ENCODE measurements at regions not wholly inside any gene's neighbourhood (a gene's known extent, or its start where the extent isn't known, plus 50 kb on each side); places are given as distances from the start of the nearest gene placed in this dataset.
"Not testable (repeated sequence)": the region's sequence is repeated elsewhere in the genome, so short reads cannot be mapped to it uniquely, and the experiment has no call there.

DNA sequence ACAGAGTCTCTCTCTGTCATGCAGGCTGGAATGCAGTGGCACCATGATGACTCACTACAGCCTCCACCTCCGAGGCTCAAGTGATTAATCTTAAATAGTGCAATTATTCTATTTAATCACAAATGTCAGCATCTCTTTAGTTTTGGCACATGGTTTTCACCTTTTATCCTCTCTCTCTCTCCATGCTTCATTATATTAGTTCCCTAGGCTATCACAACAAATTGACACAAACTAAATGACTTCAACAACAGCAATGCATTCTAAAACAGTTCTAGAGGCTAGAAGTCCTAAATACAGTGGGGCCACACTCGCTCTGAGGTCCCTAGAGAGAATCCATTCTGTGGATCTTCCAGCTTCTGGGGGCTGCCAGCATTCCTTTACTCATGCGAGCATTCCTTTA lies 178.2 kb upstream of the ZNG1F start:
- TF ChIP-seq EZH2 (IDR thresholded peaks at IDR 0.05; ENCODE audit: insufficient read depth, low read length) = not testable (repeated sequence)
- TF ChIP-seq, protein P1, sequence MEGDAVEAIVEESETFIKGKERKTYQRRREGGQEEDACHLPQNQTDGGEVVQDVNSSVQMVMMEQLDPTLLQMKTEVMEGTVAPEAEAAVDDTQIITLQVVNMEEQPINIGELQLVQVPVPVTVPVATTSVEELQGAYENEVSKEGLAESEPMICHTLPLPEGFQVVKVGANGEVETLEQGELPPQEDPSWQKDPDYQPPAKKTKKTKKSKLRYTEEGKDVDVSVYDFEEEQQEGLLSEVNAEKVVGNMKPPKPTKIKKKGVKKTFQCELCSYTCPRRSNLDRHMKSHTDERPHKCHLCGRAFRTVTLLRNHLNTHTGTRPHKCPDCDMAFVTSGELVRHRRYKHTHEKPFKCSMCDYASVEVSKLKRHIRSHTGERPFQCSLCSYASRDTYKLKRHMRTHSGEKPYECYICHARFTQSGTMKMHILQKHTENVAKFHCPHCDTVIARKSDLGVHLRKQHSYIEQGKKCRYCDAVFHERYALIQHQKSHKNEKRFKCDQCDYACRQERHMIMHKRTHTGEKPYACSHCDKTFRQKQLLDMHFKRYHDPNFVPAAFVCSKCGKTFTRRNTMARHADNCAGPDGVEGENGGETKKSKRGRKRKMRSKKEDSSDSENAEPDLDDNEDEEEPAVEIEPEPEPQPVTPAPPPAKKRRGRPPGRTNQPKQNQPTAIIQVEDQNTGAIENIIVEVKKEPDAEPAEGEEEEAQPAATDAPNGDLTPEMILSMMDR (IDR thresholded peaks at IDR 0.05; ENCODE audit: insufficient read depth, low read depth, low read length) = not testable (repeated sequence)

Data from astrocyte (in vitro differentiated cells and primary cell).